HG02981 (cell line): ENCODE measurements at regions not wholly inside any gene's neighbourhood (a gene's known extent, or its start where the extent isn't known, plus 50 kb on each side); places are given as distances from the start of the nearest gene placed in this dataset.

Source experiments
- ATAC-seq: cut with Tn5 transposase; IDR thresholded peaks from one replicate; pipeline ENCODE4 v1.9.1; 2021; ENCODE audit warnings: mild to moderate bottlenecking, moderate library complexity; ENCODE audit not compliant: unreplicated experiment

GRCh38 chrX:134172588-134173259 is 64.3 kb upstream of the CCDC160 start:
- no peak for ATAC-seq

GRCh38 chrX:134173541-134174272 is 63.3 kb upstream of the CCDC160 start:
- no peak for ATAC-seq

- ATAC-seq: no peak
These were observed 62.7 kb upstream of the CCDC160 start for GRCh38 chrX:134174273-134174660.

GRCh38 chrX:134174859-134175258 is 62.1 kb upstream of the CCDC160 start:
- no peak for ATAC-seq

GRCh38 chrX:134177527-134177926 is 59.5 kb upstream of the CCDC160 start:
- no peak for ATAC-seq

- no peak for ATAC-seq
These were observed 56.2 kb upstream of the CCDC160 start for GRCh38 chrX:134180601-134181274.

GRCh38 chrX:134181275-134181660 is 55.7 kb upstream of the CCDC160 start:
- no peak for ATAC-seq

GRCh38 chrX:134183665-134184064 is 53.3 kb upstream of the CCDC160 start:
- no peak for ATAC-seq

- ATAC-seq: no peak
These were observed 52.0 kb upstream of the CCDC160 start for GRCh38 chrX:134184936-134185335.

GRCh38 chrX:134186362-134187121 is 50.4 kb upstream of the CCDC160 start:
- peak; percentile 81 for ATAC-seq
